Right atrium auricular region (tissue), 2 donors: ENCODE measurements at regions not wholly inside any gene's neighbourhood (a gene's known extent, or its start where the extent isn't known, plus 50 kb on each side); places are given as distances from the start of the nearest gene placed in this dataset.

Experiments
- DNase-seq: peaks from one replicate; pipeline ENCODE4 v3.0.0-alpha.2; 2019; ENCODE audit warnings: low spot score
- H3K27ac ChIP-seq, 2 donors: fragments of 200-600 bp; sonication (generic); 1 replicate in 1 of 2; 2 replicates in 1 of 2; pipeline ENCODE4 v1.5.1; 2016 to 2019
- H3K27me3 ChIP-seq, 2 donors: fragments of 200-600 bp; sonication (generic); one replicate each; pipeline versions ENCODE4 v1.5.1 to v1.6.0; 2017 to 2019
- H3K36me3 ChIP-seq: fragments of 200-600 bp; sonication (generic); one replicate; pipeline ENCODE4 v1.5.1; 2016
- H3K4me1 ChIP-seq, 2 donors: fragments of 200-600 bp; sonication (generic); one replicate each; pipeline versions ENCODE4 v1.5.1 to v1.6.0; 2017 to 2019
- H3K4me3 ChIP-seq, 2 donors: fragments of 200-600 bp; sonication (generic); 1 replicate in 1 of 2; 2 replicates in 1 of 2; pipeline ENCODE4 v1.5.1; 2017 to 2019; ENCODE audit warnings: mild to moderate bottlenecking in 1 of 2, moderate library complexity in 1 of 2
- H3K9me3 ChIP-seq, 2 donors: fragments of 200-600 bp; sonication (generic); one replicate each; pipeline ENCODE4 v1.5.1; 2019
- CTCF ChIP-seq, 2 donors: fragments of 200-600 bp; sonication (generic); IDR thresholded peaks; one replicate each; pipeline ENCODE4 v1.5.1; 2019; ENCODE audit warnings: antibody characterized with exemption in 2 of 2

- no peaks in the 10 kb centered on the region for H3K27me3 ChIP-seq
- DNase-seq, result no peak
- H3K4me3 ChIP-seq, result no peak overlapping the region
- TF ChIP-seq CTCF (IDR thresholded peaks at IDR 0.05), result no peak
- H3K36me3 ChIP-seq, result no peaks in the 10 kb centered on the region
- H3K27ac ChIP-seq, result no peak overlapping the region
- peaks cover 0 to 8% of the 10 kb centered on the region in 2 donors for H3K9me3 ChIP-seq
- H3K4me1 ChIP-seq, result no peaks in the 10 kb centered on the region
These were observed 202.3 kb downstream of the THBS2 start for GRCh38 chr6:169051371-169051770.

- DNase-seq, result no peak
- no peak overlapping the region for H3K4me3 ChIP-seq
- no peaks in the 10 kb centered on the region for H3K27me3 ChIP-seq
- H3K27ac ChIP-seq, result no peak overlapping the region
- H3K9me3 ChIP-seq, result no peaks in the 10 kb centered on the region
- no peaks in the 10 kb centered on the region for H3K4me1 ChIP-seq
- no peak for TF ChIP-seq CTCF (IDR thresholded peaks at IDR 0.05)
- H3K36me3 ChIP-seq, result no peaks in the 10 kb centered on the region
These were observed 204.8 kb downstream of the THBS2 start for GRCh38 chr6:169048865-169049205.

GRCh38 chr6:169048185-169048864, 205.3 kb downstream of the THBS2 start:
- no peak for TF ChIP-seq CTCF (IDR thresholded peaks at IDR 0.05)
- Histone ChIP-seq H3K4me3 (no peak overlapping the region), H3K9me3 (no peaks in the 10 kb centered on the region), H3K4me1 (no peaks in the 10 kb centered on the region), H3K27ac (no peak overlapping the region), H3K36me3 (no peaks in the 10 kb centered on the region), H3K27me3 (no peaks in the 10 kb centered on the region)
- DNase-seq, result no peak

- no peak for DNase-seq
- no peaks in the 10 kb centered on the region for H3K36me3 ChIP-seq
- no peaks in the 10 kb centered on the region for H3K9me3 ChIP-seq
- no peaks in the 10 kb centered on the region for H3K4me1 ChIP-seq
- no peak for TF ChIP-seq CTCF (IDR thresholded peaks at IDR 0.05)
- no peak overlapping the region for H3K4me3 ChIP-seq
- H3K27me3 ChIP-seq, result no peaks in the 10 kb centered on the region
- no peak overlapping the region for H3K27ac ChIP-seq
These were observed 206.3 kb downstream of the THBS2 start for GRCh38 chr6:169047345-169047744.

- no peaks in the 10 kb centered on the region for H3K27me3 ChIP-seq
- no peaks in the 10 kb centered on the region for H3K9me3 ChIP-seq
- H3K36me3 ChIP-seq, result no peaks in the 10 kb centered on the region
- H3K4me1 ChIP-seq, result no peaks in the 10 kb centered on the region
- no peak for DNase-seq
- TF ChIP-seq CTCF (IDR thresholded peaks at IDR 0.05), result no peak
- no peak overlapping the region for H3K27ac ChIP-seq
- no peak overlapping the region for H3K4me3 ChIP-seq
These were observed 207.0 kb downstream of the THBS2 start for GRCh38 chr6:169046483-169047192.
